Suprapubic skin (tissue), 4 donors: ENCODE measurements at regions not wholly inside any gene's neighbourhood (a gene's known extent, or its start where the extent isn't known, plus 50 kb on each side); places are given as distances from the start of the nearest gene placed in this dataset.

ENCODE experiments used
- DNase-seq, 2 donors: peaks; one replicate each; pipeline ENCODE4 v3.0.0-alpha.2; 2019; ENCODE audit warnings: low spot score in 2 of 2
- H3K27ac ChIP-seq: fragments of 200-600 bp; sonication (generic); one replicate; pipeline ENCODE4 v1.5.1; 2019
- H3K27me3 ChIP-seq: fragments of 200-600 bp; sonication (generic); one replicate; pipeline ENCODE4 v1.5.1; 2019
- H3K36me3 ChIP-seq: fragments of 200-600 bp; sonication (generic); one replicate; pipeline ENCODE4 v1.5.1; 2019
- H3K4me1 ChIP-seq: fragments of 200-600 bp; sonication (generic); one replicate; pipeline ENCODE4 v1.5.1; 2019
- H3K4me3 ChIP-seq: fragments of 200-600 bp; sonication (generic); one replicate; pipeline ENCODE4 v1.5.1; 2019; ENCODE audit warnings: mild to moderate bottlenecking
- H3K9me3 ChIP-seq: fragments of 200-600 bp; sonication (generic); one replicate; pipeline ENCODE4 v1.5.1; 2019
- CTCF ChIP-seq, 2 donors: fragments of 200-600 bp in 1 of 2; fragments of 450-650 bp in 1 of 2; sonication (generic) in 1 of 2; IDR thresholded peaks; one replicate each; pipeline ENCODE4 v1.5.1; 2016 to 2019; ENCODE audit warnings: antibody characterized with exemption in 2 of 2, mild to moderate bottlenecking in 1 of 2, moderate library complexity in 1 of 2
- EP300 ChIP-seq: sonication (generic); formaldehyde crosslinking; IDR thresholded peaks from one replicate; pipeline ENCODE4 v1.6.1; 2017; ENCODE audit warnings: antibody characterized with exemption
- POLR2A ChIP-seq, 2 donors: fragments of 450-650 bp; IDR thresholded peaks; one replicate each; pipeline ENCODE4 v1.6.1; 2017; ENCODE audit warnings: antibody characterized with exemption in 2 of 2, mild to moderate bottlenecking in 2 of 2, moderate library complexity in 2 of 2
- POLR2AphosphoS5 ChIP-seq, 3 donors: sonication (generic); formaldehyde crosslinking; IDR thresholded peaks; one replicate each; pipeline ENCODE4 v1.6.1; 2017; ENCODE audit warnings: antibody characterized with exemption in 3 of 3
- WGBS: methylation state at CpG from one replicate; pipeline ENCODE4 v1.1.5; 2018; 5-methylcytosine and 5-hydroxymethylcytosine counted together

DNA sequence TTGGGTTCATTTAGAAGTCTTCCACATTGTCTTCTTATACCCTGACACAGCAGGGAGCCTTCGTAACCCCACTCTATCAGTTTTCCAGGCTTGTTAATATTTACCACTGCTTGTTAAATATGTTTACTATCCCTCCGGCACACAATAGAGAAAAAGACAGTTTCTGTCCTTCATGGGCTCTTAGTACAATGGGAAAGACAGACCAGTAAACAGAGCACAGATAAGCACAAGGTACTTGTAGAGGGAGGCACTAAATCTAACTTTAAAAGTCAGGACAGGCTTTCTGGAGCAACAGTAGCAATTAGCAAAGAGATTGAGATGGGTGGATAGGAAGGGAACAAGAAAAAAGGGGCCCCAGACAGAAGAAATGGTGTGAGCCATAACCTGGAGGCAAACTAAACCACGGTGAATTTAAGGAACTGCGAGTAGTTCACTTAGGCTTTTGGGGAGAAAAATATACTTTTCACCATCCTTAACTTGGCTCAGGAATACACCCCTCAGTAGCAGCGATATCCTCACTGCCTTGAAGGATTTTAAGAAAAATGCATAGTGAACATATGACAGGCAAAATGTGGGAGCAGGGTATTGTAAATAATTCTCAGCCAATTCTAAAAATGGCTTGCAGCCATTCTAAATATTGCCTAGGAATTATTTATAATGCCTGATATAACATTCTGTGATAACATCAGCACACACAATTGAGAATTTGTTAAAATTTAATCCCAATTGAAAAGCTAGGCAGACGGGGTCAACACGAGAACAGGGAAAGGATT is 383.7 kb downstream of the CDH2 start:
- Histone ChIP-seq H3K27ac (no peak overlapping the region), H3K27me3 (no peaks in the 10 kb centered on the region), H3K36me3 (no peaks in the 10 kb centered on the region), H3K4me3 (no peak overlapping the region), H3K4me1 (peaks cover 5% of the 10 kb centered on the region), H3K9me3 (no peaks in the 10 kb centered on the region)
- WGBS = 76% methylated on average over 7 of the region's 7 CpGs
- no peak for TF ChIP-seq EP300
- TF ChIP-seq POLR2AphosphoS5 (IDR thresholded peaks at IDR 0.05) = no peak
- no peak for DNase-seq

- H3K4me1 ChIP-seq = peaks cover 5% of the 10 kb centered on the region
- no peak overlapping the region for H3K27ac ChIP-seq
- no peaks in the 10 kb centered on the region for H3K9me3 ChIP-seq
- WGBS = 68% methylated on average over 1 of the region's 1 CpG
- DNase-seq = no peak
- no peaks in the 10 kb centered on the region for H3K36me3 ChIP-seq
- no peaks in the 10 kb centered on the region for H3K27me3 ChIP-seq
- no peak for TF ChIP-seq POLR2AphosphoS5 (IDR thresholded peaks at IDR 0.05)
- TF ChIP-seq EP300 = no peak
- no peak for TF ChIP-seq CTCF (IDR thresholded peaks at IDR 0.05)
- no peak for TF ChIP-seq POLR2A (IDR thresholded peaks at IDR 0.05)
- H3K4me3 ChIP-seq = no peak overlapping the region
These were observed 387.5 kb downstream of the CDH2 start for GRCh38 chr18:27789406-27789805.

DNA sequence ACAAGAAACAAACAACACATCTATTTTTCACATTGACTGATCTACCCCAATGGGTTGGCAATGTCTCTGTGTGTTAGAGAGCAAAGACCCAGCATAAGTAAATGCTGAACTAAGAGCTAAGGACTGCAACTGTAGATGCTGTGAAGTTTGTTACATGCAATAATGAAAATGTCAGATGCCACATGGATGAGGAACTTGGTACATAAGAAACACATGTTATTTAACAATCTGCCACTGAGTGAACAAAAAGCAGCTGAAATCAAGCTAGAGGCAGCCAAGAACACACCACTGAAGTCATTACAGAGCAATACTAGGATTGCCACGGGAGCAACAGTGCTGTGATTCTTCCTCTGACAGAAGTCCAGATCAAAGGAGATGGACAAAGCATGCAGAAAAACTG is 389.4 kb downstream of the CDH2 start:
- Histone ChIP-seq H3K36me3 (no peaks in the 10 kb centered on the region), H3K27ac (no peak overlapping the region), H3K27me3 (no peaks in the 10 kb centered on the region), H3K4me1 (peaks cover 5% of the 10 kb centered on the region), H3K9me3 (no peaks in the 10 kb centered on the region), H3K4me3 (no peak overlapping the region)
- 37% methylated on average over 1 of the region's 1 CpG for WGBS
- no peak for TF ChIP-seq POLR2A (IDR thresholded peaks at IDR 0.05)
- no peak for TF ChIP-seq CTCF (IDR thresholded peaks at IDR 0.05)
- no peak for TF ChIP-seq POLR2AphosphoS5 (IDR thresholded peaks at IDR 0.05)
- TF ChIP-seq EP300 = no peak
- DNase-seq = no peak

GRCh38 chr18:27785815-27786471 is 391.0 kb downstream of the CDH2 start:
- H3K4me3 ChIP-seq = no peak overlapping the region
- 84% methylated on average over 16 of the region's 16 CpGs for WGBS

DNA sequence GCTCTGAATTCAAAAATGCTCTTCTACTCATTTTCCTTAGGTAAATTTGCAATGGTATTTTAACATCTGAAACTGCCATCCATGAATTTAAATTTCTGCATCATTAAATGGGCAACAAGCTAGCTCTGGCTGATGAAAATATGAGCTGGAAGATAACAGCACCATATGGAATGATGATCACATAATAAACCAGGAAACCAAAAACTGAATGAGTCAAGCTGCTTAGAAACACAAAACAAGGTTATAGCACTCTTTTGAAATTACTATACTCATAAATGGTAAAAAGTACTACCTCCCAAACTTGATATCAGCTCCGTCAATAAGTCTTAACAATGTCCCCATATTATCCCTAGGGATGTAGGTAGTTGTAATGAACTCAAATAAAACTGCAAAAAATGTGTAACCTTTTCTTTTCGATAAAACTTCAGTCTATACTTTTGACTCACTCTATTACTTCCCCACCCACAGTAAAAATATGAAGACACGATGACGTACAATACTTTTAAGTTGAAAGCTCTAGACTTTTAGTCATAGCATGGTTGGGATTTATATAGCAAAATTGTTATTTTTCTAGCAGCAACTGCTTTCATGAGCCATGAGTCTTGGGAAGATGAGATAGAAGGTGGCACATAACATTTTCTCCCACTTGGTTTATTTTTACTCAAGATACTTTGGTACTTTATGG is 396.7 kb downstream of the CDH2 start:
- H3K9me3 ChIP-seq = no peaks in the 10 kb centered on the region
- TF ChIP-seq POLR2AphosphoS5 (IDR thresholded peaks at IDR 0.05) (no peak), CTCF (IDR thresholded peaks at IDR 0.05) (no peak), EP300 (no peak), POLR2A (IDR thresholded peaks at IDR 0.05) (no peak)
- no peak overlapping the region for H3K4me3 ChIP-seq
- H3K36me3 ChIP-seq = no peaks in the 10 kb centered on the region
- DNase-seq = no peak
- H3K4me1 ChIP-seq = no peaks in the 10 kb centered on the region
- H3K27me3 ChIP-seq = no peaks in the 10 kb centered on the region
- H3K27ac ChIP-seq = no peak overlapping the region
- WGBS = 95% methylated on average over 4 of the region's 4 CpGs

More at GRCh38 chr18:27785815-27786471, 391.0 kb downstream of the CDH2 start:
- Histone ChIP-seq H3K27ac (no peak overlapping the region), H3K4me1 (peaks cover 5% of the 10 kb centered on the region), H3K27me3 (no peaks in the 10 kb centered on the region), H3K36me3 (no peaks in the 10 kb centered on the region), H3K9me3 (no peaks in the 10 kb centered on the region)
- DNase-seq = no peak
- TF ChIP-seq EP300 = no peak
- no peak for TF ChIP-seq CTCF (IDR thresholded peaks at IDR 0.05)
